ENCODE measurements at regions not wholly inside any gene's neighbourhood (a gene's known extent, or its start where the extent isn't known, plus 50 kb on each side); places are given as distances from the start of the nearest gene placed in this dataset.

DNA sequence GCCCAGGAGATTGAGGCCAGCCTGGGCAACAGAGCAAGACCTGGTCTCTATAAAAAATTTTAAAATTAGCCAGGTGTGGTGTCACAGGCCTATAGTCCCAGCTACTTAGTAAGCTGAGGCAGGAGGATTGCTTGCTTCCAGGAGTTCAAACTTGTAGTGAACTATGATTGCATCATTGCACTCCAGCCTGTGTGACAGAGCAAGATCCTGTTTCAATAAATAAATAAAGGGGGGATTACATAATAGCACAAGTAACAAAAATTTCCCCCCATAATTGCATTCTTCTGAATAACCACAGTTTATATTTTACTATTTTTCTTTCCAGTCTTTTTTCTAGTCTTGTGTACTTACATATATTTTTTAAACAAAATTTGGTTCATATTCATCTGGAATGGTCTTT, 135.6 kb downstream of the CHIC2 start:
- TF ChIP-seq, protein P1, sequence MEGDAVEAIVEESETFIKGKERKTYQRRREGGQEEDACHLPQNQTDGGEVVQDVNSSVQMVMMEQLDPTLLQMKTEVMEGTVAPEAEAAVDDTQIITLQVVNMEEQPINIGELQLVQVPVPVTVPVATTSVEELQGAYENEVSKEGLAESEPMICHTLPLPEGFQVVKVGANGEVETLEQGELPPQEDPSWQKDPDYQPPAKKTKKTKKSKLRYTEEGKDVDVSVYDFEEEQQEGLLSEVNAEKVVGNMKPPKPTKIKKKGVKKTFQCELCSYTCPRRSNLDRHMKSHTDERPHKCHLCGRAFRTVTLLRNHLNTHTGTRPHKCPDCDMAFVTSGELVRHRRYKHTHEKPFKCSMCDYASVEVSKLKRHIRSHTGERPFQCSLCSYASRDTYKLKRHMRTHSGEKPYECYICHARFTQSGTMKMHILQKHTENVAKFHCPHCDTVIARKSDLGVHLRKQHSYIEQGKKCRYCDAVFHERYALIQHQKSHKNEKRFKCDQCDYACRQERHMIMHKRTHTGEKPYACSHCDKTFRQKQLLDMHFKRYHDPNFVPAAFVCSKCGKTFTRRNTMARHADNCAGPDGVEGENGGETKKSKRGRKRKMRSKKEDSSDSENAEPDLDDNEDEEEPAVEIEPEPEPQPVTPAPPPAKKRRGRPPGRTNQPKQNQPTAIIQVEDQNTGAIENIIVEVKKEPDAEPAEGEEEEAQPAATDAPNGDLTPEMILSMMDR (IDR thresholded peaks at IDR 0.05) = no peak
- no peak for TF ChIP-seq POLR2AphosphoS5 (IDR thresholded peaks at IDR 0.05)
